GM18520 (cell line): ENCODE measurements at regions not wholly inside any gene's neighbourhood (a gene's known extent, or its start where the extent isn't known, plus 50 kb on each side); places are given as distances from the start of the nearest gene placed in this dataset.
"Not testable (repeated sequence)": the region's sequence is repeated elsewhere in the genome, so short reads cannot be mapped to it uniquely, and the experiment has no call there.

Experiments used
- ATAC-seq: cut with Tn5 transposase; IDR thresholded peaks from one replicate; pipeline ENCODE4 v1.9.1; 2021; ENCODE audit not compliant: unreplicated experiment

- ATAC-seq: no peak
Measured at GRCh38 chr18:5721924-5722323, 173.4 kb downstream of the TMEM200C start.

GRCh38 chr18:5720132-5720531 is 175.2 kb downstream of the TMEM200C start:
- ATAC-seq: no peak

- no peak for ATAC-seq
Measured at GRCh38 chr18:5717256-5717655, 173.5 kb upstream of the EPB41L3 start.

GRCh38 chr18:5710676-5711075 is 166.9 kb upstream of the EPB41L3 start:
- no peak for ATAC-seq

DNA sequence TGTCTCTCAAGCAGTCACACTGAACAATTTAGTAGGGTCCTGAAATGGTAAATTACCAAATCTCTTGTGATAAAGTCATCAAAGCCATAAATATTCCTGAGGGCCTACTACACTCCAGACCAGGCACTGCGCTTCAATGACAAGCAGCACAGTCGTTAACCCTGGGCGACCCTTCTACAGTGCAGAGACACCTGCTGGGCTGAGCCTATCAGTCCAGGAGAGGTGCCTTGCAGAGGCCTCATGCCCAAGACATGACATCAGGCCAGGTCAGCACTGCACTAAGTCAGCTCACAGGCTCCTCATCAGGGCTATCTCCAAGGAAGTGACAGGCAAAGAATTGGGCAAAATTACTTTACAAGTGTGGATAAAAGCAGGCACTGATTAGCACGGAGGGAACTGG is 166.4 kb upstream of the EPB41L3 start:
- ATAC-seq: no peak

DNA sequence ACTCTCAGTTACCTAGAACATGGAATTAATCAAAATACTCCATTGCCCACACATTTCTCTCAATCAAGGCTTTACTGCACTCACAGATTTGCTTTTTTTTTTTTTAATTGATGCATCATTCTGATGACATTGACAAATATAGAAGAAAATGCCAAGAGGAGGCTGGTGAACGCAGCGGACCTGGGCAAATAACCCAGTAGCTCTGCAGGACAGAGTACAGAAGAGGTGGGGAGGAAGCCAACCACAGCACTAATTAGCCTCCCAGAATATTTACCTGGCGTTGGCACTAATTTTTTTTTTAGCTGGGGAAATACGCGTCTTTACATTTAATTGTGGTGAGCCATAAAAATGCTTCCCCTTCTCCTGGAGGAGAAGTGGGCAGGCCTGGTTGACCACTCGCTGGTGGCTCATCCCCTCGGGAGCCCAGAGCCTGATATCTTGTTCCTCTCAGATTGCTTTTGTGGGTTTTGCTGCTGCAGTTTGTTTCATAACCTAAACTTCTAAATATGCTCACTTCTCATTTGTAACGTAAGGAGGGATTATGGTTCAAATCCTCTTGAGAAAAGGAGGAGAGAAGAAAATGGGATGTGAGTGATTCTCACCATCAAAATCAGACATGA is 165.8 kb upstream of the EPB41L3 start:
- no peak for ATAC-seq

- ATAC-seq: no peak
Measured at GRCh38 chr18:5707586-5707985, 163.8 kb upstream of the EPB41L3 start.

DNA sequence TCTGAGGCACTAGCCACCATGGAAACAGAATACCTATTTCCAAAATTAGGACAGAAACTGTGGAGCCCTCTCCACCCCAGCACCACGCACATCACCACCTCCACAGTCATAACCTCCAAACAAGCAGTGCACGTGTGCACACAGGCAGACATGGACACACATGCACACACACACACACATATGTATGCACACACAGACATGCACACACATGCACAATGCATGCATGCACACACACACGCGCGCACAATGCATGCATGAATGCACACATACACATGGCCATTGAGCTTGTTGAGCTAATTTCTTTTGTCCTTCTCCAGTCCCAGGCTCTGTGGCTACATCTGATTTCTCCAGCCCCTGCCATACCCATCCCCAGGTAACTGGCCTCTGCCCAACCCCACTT is 161.6 kb upstream of the EPB41L3 start:
- no peak for ATAC-seq

DNA sequence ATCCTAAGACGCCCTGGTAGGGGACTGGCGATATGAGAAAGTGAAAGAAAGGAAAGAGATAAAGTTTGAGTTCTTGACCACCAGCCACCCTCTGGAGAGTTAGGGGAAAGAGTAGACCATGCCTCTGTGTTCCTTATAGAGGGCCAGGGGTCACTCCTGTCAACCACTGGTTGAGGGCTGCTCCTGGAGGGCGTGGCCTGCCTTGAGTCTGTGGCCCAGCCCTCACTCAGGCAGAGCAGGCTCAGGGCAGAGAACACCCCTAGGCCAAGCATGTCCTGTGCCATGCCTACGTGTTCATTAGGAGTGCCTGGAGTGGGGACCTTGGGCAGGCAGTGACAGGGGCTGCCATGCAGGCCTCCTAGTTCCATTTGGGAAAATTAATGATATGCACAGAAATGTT is 161.1 kb upstream of the EPB41L3 start:
- ATAC-seq: no peak

- not testable (repeated sequence) for ATAC-seq
Measured at GRCh38 chr18:5702016-5702415, 158.2 kb upstream of the EPB41L3 start.

GRCh38 chr18:5693699-5694294 is 150.0 kb upstream of the EPB41L3 start:
- no peak for ATAC-seq

- no peak for ATAC-seq
Measured at GRCh38 chr18:5678779-5679406, 135.1 kb upstream of the EPB41L3 start.

- no peak for ATAC-seq
Measured at GRCh38 chr18:5678278-5678677, 134.5 kb upstream of the EPB41L3 start.

- no peak for ATAC-seq
Measured at GRCh38 chr18:5673616-5674015, 129.8 kb upstream of the EPB41L3 start.

DNA sequence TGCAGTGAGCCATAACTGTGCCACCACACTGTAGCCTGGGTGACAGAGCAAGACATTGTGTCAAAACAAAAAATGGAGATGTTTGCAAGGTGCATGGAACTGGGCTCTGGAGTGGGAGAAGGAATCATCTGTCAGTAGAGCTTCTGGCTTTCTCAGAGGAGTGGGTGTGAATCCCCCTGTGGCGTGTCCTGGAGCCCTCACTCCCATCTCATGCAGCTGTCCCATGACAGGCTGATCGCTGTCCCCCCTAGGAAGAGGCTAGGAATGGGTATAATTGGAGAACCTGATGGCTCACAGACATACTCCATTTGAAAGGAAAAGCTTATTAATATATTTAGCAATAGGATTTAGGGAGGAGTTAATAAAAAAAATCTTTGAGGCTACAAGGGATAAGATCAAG is 125.8 kb upstream of the EPB41L3 start:
- ATAC-seq: no peak

GRCh38 chr18:5668087-5668715 is 124.4 kb upstream of the EPB41L3 start:
- ATAC-seq: no peak

DNA sequence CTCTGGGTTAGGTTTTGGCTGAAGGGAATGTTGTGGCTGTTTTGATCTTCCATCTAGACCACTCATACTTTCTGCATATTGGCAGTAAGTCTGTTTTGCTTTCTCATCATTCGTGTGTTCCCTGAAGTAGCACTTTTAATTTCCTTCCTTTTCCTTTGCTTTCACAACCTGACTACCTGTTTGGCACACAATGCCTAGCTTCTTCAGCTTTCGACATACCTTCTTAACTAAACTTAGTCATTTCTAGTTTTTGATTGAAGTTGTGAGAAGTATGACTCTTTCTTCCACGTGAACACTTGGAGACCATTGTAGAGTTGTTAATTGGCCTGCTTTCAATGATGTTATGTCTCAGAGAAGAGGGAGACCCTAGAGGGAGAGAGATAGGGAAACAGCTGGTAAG is 123.6 kb upstream of the EPB41L3 start:
- no peak for ATAC-seq

DNA sequence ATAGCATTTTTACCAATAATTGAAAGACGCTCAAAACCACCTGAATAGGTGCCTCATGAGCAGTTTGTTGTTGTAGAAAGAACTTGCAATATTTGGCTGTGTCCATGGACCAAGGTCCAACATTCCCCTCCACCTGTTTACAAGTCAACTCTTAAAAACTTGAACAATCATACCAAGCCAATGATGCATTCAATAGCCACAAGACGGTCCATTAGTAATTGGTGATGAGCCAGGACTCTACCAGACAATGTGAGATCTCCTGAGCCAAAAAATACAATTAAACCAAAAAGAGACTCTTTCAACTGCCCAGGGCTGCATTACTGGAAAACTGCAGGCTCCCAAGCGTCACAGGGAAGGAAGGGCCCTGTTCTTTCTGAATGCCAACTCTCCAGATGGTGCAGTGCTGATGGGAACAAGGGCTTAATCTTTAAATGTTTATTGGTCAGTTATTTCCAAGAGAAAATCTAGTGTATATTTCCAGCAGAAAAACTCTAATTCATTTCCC is 118.8 kb upstream of the EPB41L3 start:
- ATAC-seq: no peak

GRCh38 chr18:5661179-5661578 is 117.4 kb upstream of the EPB41L3 start:
- ATAC-seq: no peak

GRCh38 chr18:5653802-5654201 is 110.0 kb upstream of the EPB41L3 start:
- no peak for ATAC-seq

- no peak for ATAC-seq
Measured at GRCh38 chr18:5651736-5652135, 107.9 kb upstream of the EPB41L3 start.

- no peak for ATAC-seq
Measured at GRCh38 chr18:5649439-5649838, 105.6 kb upstream of the EPB41L3 start.
